ENCODE measurements at regions not wholly inside any gene's neighbourhood (a gene's known extent, or its start where the extent isn't known, plus 50 kb on each side); places are given as distances from the start of the nearest gene placed in this dataset.

GRCh38 chr18:38322206-38322605 lies 756.6 kb upstream of the CELF4 start:
- DNase-seq = no peak
- Histone ChIP-seq H3K36me3 (replicated peaks; ENCODE audit: control insufficient read depth, insufficient read depth, low read length) (no peaks in the 10 kb centered on the region), H3K4me3 (ENCODE audit: insufficient read depth, low read depth, low read length) (no peak overlapping the region), H3K27me3 (ENCODE audit: control insufficient read depth, insufficient read depth, low read length) (no peaks in the 10 kb centered on the region)

DNA sequence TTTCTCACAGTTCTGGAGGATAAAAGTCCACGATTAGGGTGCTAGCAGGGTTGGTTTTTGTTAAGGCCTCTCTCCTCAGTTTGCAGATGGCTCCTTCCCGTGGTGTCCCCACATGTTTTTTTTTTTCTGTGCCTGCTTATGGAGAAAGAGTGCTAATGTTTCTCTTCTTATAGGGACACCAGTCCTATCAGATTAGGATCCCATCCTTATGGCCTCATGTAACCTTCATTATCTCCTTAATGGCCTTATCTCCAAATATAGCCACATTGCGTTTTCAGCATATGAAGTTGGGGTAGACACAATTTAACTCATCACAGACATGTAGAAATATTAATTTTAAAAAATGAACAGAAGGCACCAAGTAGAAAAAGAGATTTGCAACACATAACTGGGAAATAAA lies 755.7 kb upstream of the CELF4 start:
- H3K27me3 ChIP-seq (ENCODE audit: control insufficient read depth, insufficient read depth, low read length) = no peaks in the 10 kb centered on the region
- DNase-seq = no peak
- H3K4me3 ChIP-seq (ENCODE audit: insufficient read depth, low read depth, low read length) = no peak overlapping the region
- H3K36me3 ChIP-seq (replicated peaks; ENCODE audit: control insufficient read depth, insufficient read depth, low read length) = no peaks in the 10 kb centered on the region

- Histone ChIP-seq H3K27me3 (ENCODE audit: control insufficient read depth, insufficient read depth, low read length) (no peaks in the 10 kb centered on the region), H3K4me3 (ENCODE audit: insufficient read depth, low read depth, low read length) (no peak overlapping the region), H3K36me3 (replicated peaks; ENCODE audit: control insufficient read depth, insufficient read depth, low read length) (no peaks in the 10 kb centered on the region)
- DNase-seq = no peak
Observed at GRCh38 chr18:38318416-38318815, 752.8 kb upstream of the CELF4 start.

DNA sequence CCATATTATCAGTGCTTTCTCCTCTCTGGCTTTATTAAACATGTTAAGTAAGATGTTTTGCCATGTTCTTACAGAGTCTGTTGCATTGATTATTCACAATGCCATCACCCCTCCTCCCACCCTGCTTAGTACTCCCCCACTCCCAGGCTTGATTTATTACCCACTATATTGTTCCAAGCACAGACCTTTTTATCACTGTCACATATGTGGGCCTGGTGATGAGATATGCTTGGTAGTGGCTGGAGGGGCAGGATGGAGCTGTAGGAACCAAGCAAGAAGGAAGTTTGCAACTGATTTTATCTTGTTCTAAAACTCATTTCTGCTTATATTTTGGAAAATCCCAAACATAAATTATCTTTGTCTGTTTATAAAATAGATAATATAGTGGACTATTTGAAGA lies 748.2 kb upstream of the CELF4 start:
- no peaks in the 10 kb centered on the region for H3K27me3 ChIP-seq (ENCODE audit: control insufficient read depth, insufficient read depth, low read length)

GRCh38 chr18:38312532-38312931 lies 746.9 kb upstream of the CELF4 start:
- Histone ChIP-seq H3K27me3 (ENCODE audit: control insufficient read depth, insufficient read depth, low read length) (no peaks in the 10 kb centered on the region), H3K36me3 (replicated peaks; ENCODE audit: control insufficient read depth, insufficient read depth, low read length) (no peaks in the 10 kb centered on the region), H3K4me3 (ENCODE audit: insufficient read depth, low read depth, low read length) (no peak overlapping the region)
- no peak for DNase-seq

More for the DNA sequence above, 748.2 kb upstream of the CELF4 start:
- H3K36me3 ChIP-seq (replicated peaks; ENCODE audit: control insufficient read depth, insufficient read depth, low read length) = no peaks in the 10 kb centered on the region
- DNase-seq = no peak
- H3K4me3 ChIP-seq (ENCODE audit: insufficient read depth, low read depth, low read length) = no peak overlapping the region

- no peaks in the 10 kb centered on the region for H3K27me3 ChIP-seq (ENCODE audit: control insufficient read depth, insufficient read depth, low read length)
Observed at GRCh38 chr18:38310936-38311335, 745.3 kb upstream of the CELF4 start.

GRCh38 chr18:38307914-38308313 lies 742.3 kb upstream of the CELF4 start:
- no peak overlapping the region for H3K4me3 ChIP-seq (ENCODE audit: insufficient read depth, low read depth, low read length)
- no peaks in the 10 kb centered on the region for H3K36me3 ChIP-seq (replicated peaks; ENCODE audit: control insufficient read depth, insufficient read depth, low read length)
- no peak for DNase-seq
- H3K27me3 ChIP-seq (ENCODE audit: control insufficient read depth, insufficient read depth, low read length) = no peaks in the 10 kb centered on the region

More at GRCh38 chr18:38310936-38311335, 745.3 kb upstream of the CELF4 start:
- H3K36me3 ChIP-seq (replicated peaks; ENCODE audit: control insufficient read depth, insufficient read depth, low read length) = no peaks in the 10 kb centered on the region
- no peak overlapping the region for H3K4me3 ChIP-seq (ENCODE audit: insufficient read depth, low read depth, low read length)
- DNase-seq = no peak

GRCh38 chr18:38305961-38306360 lies 740.4 kb upstream of the CELF4 start:
- Histone ChIP-seq H3K4me3 (ENCODE audit: insufficient read depth, low read depth, low read length) (no peak overlapping the region), H3K36me3 (replicated peaks; ENCODE audit: control insufficient read depth, insufficient read depth, low read length) (no peaks in the 10 kb centered on the region), H3K27me3 (ENCODE audit: control insufficient read depth, insufficient read depth, low read length) (no peaks in the 10 kb centered on the region)
- DNase-seq = no peak

DNA sequence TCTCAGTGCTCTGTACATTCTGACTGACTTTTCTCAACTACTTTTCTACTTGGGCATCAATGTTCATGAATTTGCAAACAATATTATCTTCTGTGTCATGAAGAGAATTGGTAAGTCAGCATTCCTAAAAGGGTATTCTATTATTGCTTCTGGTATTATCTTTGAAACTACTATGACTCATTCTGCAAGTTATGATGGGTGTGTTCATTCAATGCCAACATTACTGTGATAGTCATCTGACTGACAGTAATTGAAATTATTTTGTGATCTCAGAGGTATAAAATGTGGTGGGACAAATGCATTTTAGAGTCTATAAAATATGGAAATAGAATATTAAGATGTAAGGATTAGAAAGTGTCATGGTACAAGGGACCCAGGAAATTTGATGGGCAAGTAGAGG lies 736.0 kb upstream of the CELF4 start:
- DNase-seq = no peak
- no peak overlapping the region for H3K4me3 ChIP-seq (ENCODE audit: insufficient read depth, low read depth, low read length)
- H3K27me3 ChIP-seq (ENCODE audit: control insufficient read depth, insufficient read depth, low read length) = no peaks in the 10 kb centered on the region
- no peaks in the 10 kb centered on the region for H3K36me3 ChIP-seq (replicated peaks; ENCODE audit: control insufficient read depth, insufficient read depth, low read length)

- Histone ChIP-seq H3K27me3 (ENCODE audit: control insufficient read depth, insufficient read depth, low read length) (no peaks in the 10 kb centered on the region), H3K36me3 (replicated peaks; ENCODE audit: control insufficient read depth, insufficient read depth, low read length) (no peaks in the 10 kb centered on the region)
Observed at GRCh38 chr18:38297910-38298309, 732.3 kb upstream of the CELF4 start.

DNA sequence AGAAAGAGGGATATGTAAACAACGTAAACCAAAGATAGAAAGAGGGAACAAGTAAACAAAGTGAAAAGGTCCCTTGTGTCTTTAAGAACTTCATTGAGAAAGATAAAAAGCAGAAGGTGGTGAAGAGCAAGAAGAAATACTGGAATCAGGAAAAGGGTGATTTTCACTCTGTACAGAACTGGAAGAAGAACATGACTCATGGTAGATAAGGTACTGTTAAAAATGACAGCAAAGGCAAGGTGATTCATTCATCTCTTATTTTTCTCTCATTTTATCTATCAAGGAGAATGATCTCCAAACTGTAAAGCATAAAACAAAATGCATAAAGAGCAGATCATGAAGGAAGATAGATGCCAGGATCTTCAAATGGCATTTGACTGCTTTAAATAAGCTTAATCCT lies 724.6 kb upstream of the CELF4 start:
- Histone ChIP-seq H3K27me3 (ENCODE audit: control insufficient read depth, insufficient read depth, low read length) (no peaks in the 10 kb centered on the region), H3K4me3 (ENCODE audit: insufficient read depth, low read depth, low read length) (no peak overlapping the region), H3K36me3 (replicated peaks; ENCODE audit: control insufficient read depth, insufficient read depth, low read length) (no peaks in the 10 kb centered on the region)
- DNase-seq = no peak

More at GRCh38 chr18:38297910-38298309, 732.3 kb upstream of the CELF4 start:
- no peak overlapping the region for H3K4me3 ChIP-seq (ENCODE audit: insufficient read depth, low read depth, low read length)
- DNase-seq = peak; percentile 7

GRCh38 chr18:38284972-38285371 lies 719.4 kb upstream of the CELF4 start:
- H3K27me3 ChIP-seq (ENCODE audit: control insufficient read depth, insufficient read depth, low read length) = no peaks in the 10 kb centered on the region

GRCh38 chr18:38263066-38263465 lies 697.5 kb upstream of the CELF4 start:
- H3K4me3 ChIP-seq (ENCODE audit: insufficient read depth, low read depth, low read length) = no peak overlapping the region
- H3K36me3 ChIP-seq (replicated peaks; ENCODE audit: control insufficient read depth, insufficient read depth, low read length) = no peaks in the 10 kb centered on the region
- H3K27me3 ChIP-seq (ENCODE audit: control insufficient read depth, insufficient read depth, low read length) = no peaks in the 10 kb centered on the region
- DNase-seq = no peak

More at GRCh38 chr18:38284972-38285371, 719.4 kb upstream of the CELF4 start:
- Histone ChIP-seq H3K4me3 (ENCODE audit: insufficient read depth, low read depth, low read length) (no peak overlapping the region), H3K36me3 (replicated peaks; ENCODE audit: control insufficient read depth, insufficient read depth, low read length) (no peaks in the 10 kb centered on the region)
- DNase-seq = no peak

DNA sequence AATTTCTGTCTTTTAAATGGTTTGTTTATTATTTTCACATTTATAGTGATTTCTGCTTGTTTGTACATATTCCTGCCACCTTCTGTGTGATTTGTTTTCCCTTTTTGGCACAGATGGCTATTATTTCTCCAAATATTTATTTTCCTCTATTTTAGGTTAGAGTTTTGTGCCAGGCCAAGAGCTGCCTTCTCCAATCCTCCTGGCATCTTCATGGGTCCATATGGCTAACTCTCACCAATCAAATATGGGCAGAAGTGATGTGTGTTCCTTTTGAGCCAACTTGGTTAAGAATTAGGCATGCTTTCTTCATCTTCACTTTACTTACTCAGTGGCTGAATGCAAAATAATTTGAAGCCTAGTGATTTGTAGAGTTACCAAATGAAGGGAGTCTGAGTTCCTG lies 697.1 kb upstream of the CELF4 start:
- DNase-seq = no peak
- no peak overlapping the region for H3K4me3 ChIP-seq (ENCODE audit: insufficient read depth, low read depth, low read length)
- no peaks in the 10 kb centered on the region for H3K36me3 ChIP-seq (replicated peaks; ENCODE audit: control insufficient read depth, insufficient read depth, low read length)
- no peaks in the 10 kb centered on the region for H3K27me3 ChIP-seq (ENCODE audit: control insufficient read depth, insufficient read depth, low read length)

DNA sequence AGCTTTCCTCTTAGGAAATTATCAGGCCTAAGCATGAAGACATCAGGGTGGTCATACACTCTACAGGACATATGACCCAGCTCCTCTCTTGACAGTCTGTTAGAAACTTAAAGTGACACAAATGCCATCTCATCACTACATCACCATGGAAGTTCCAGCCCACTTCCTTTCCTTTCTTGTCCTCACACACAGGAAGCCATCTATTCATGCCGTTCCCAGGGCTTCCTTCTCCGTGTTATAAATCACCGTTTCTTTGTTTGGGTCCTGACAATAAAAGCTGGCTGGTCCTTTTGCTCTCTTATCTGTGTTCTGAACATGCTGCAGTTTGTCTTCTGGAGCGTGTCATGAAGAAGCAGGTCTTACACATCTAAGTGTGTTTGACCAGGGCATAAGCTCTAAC lies 692.1 kb upstream of the CELF4 start:
- Histone ChIP-seq H3K27me3 (ENCODE audit: control insufficient read depth, insufficient read depth, low read length) (no peaks in the 10 kb centered on the region), H3K4me3 (ENCODE audit: insufficient read depth, low read depth, low read length) (no peak overlapping the region), H3K36me3 (replicated peaks; ENCODE audit: control insufficient read depth, insufficient read depth, low read length) (no peaks in the 10 kb centered on the region)
- no peak for DNase-seq

- no peak for DNase-seq
- Histone ChIP-seq H3K4me3 (ENCODE audit: insufficient read depth, low read depth, low read length) (no peak overlapping the region), H3K36me3 (replicated peaks; ENCODE audit: control insufficient read depth, insufficient read depth, low read length) (no peaks in the 10 kb centered on the region), H3K27me3 (ENCODE audit: control insufficient read depth, insufficient read depth, low read length) (no peaks in the 10 kb centered on the region)
Observed at GRCh38 chr18:38256366-38256765, 690.8 kb upstream of the CELF4 start.
